Amniotic epithelial cell (primary cell): ENCODE measurements at regions not wholly inside any gene's neighbourhood (a gene's known extent, or its start where the extent isn't known, plus 50 kb on each side); places are given as distances from the start of the nearest gene placed in this dataset.

Experiments
- DNase-seq: peaks from one replicate; pipeline ENCODE4 v3.0.0-alpha.2; 2010; ENCODE audit warnings: low read depth

DNA sequence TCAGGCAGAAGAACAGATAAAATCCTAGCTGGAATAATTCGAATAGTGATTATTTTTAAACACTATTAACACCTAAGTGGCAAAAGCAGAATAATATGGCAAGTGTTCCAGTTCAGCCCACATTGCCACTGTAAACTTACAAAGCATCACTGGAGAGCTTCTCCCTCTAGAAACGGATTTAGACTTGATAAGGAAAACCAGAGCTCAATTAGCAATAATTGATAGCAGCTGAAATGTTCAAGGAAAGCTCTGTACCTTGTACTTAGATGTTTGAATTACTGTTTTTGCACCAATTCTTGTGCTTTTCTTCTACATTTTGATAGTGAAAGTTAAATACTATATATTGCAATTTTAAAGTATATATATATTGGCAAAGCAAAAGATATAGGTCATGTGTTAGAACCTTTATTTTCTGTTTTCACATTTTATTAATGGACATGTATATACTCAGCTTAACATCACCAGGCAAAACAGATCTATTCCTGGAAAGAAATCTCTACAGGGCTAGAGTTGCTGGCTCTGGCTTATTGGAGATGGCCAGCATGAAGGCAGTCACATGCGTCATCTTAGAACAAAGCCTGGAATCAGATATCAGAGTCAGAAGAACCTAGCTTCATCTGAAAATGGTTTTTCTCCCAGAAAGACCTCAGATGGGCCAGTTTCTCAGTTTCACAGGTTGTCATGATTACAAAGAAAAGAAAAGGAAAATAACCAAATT, 149.1 kb upstream of the CTAGE1 start:
- DNase-seq, result no peak

DNA sequence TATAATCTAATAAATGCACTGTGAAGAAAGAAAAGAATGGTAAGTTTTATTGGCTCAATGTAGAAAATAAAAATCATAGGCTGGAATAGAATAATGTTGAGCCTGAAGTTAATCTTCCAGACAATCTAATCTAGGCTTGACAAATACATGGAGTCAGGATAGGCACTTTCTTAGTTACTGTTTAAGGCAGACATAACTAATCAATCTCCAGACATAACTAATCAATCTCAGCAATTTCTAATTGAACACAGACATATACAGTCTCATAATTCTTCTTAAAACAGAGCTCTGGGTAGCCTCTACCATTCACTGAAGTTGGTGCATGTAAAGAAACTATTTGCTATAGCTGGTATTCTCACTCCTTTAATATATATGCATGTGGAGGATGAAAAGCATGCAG, 150.1 kb upstream of the CTAGE1 start:
- no peak for DNase-seq

DNA sequence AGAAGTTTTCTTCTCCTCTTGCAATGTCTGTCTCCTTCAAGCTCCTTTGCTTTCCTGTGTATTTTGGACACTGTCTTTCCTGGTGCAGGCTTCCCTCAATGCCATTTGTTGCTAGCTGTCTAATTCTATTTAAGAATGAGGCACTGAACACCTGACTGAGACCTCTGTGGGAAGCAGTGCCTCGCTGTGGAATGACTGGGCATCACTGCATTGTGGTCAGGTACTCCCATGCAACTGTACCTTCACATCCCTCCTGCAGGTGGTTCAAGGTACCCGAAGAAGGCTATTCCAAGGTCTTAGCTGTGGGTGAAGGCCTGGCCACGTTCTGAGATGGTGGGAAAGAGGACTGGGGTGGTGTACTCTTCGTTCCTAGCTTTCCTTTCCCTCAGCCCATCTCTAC, 152.8 kb upstream of the CTAGE1 start:
- DNase-seq, result no peak

DNA sequence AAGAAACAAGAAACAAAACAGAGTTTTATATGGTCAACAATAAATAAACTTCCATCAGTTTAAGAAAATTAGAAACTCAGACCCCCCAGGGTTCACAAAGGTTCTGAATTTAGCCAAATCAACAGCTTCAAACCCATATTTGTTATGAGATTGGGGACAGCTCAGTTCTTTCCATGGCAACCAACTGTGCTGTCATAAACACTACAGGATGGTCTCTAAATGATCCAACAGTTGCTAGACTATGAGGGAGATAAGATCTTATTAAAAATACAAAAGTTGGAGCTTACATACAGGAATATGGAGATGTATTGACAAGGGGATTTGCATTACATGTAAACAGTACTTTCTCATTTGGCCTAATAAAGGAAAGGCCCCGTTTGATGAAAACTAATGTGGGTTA, 154.6 kb upstream of the CTAGE1 start:
- DNase-seq, result no peak

DNA sequence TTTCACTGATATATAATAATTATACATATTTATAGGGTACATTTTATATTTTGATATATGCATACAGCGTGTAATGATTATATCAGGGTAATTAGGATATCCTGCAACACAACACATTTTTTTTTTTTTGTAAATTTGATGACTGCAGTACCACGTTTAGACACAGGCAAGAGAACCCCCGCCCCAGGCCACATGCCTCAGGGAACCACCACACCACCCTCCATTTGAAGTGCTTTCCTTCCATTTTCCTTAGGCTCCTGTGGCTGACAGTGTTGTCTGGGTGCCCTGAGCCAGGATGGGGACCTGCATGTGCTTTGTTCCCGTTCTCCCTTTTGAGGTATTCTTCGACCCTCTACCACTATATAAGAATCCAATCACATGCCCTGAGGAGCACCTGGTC, 161.6 kb upstream of the CTAGE1 start:
- DNase-seq, result no peak

DNA sequence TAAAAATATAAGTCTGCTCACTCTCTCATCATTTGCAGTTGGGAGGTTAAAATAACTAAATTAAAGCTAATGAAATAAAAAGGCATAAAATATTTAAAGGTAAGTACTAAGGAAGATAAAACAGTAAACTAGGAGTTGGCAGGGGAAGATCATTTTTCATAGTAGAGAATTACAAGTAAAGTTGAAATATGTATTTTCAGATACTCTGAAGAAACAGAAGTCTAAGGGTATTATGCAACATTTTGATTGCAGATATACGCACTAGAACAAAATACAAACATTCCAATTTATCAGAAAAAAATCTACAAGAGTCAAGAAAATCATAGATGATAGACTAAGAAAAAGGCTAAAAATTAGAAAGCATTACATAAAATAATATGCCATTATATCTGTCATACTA, 167.6 kb upstream of the CTAGE1 start:
- peak; percentile 33 for DNase-seq

DNA sequence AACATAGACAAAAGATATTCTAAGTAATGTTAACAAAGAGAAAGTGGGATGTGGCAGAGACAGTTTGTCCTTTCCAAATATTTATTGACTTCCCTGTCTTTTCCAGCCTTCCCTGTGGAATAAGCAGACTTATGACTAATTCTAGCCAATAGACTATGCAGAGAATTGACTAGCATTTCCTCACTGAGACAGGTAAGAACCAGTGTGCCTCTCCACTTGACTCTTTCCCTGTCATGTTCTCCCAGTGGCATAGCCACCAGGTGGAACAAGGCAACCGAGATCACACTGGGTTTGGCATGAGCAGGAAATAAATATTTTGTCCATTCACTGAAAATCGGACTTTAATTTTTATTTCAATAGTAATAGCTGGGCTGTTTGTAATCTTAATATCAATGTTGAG, 168.1 kb upstream of the CTAGE1 start:
- DNase-seq, result no peak

DNA sequence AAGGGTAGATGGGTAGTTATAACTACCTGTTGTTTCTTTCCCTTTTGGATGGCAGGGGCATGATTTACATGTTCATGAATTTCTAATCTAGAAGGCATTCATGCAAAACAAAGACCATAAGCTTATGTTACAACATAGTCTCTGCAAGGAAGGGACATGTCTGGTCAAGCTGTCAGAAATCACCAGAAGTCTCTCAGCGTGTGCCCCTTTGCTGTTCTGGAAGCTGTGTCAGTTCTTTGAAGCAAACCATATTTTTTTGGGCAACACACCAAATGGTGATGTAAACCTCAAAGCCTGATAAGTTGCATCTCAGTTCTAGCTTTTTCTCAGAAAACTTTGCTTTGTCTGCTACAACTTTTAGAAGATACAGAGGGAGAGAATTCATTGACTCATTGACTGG, 173.5 kb upstream of the CTAGE1 start:
- peak; percentile 91 for DNase-seq

DNA sequence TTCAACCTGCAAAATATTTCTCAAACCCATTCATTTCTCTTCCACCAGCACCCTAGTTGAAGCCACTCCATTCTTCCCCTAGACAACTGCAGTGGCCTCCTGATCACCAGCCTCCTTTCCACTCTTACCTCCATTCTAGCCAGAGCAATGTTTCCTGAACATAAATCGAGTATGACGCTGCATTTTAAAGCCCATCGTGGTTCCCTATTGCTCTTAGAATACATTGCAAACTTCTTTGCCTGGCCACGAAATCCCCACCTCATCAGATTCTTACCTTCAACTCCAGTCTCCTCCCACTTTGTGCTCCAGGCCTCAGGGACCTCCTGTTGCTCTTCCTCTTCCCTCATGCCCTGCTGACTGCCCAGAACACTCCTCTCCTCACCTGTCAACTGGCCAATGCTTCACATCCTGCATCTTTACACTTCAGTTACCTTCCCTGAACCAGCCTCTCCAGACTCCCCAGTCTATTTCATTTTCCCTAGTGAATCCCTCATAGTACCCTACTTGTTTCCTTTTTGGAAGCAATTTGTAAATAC, 176.5 kb upstream of the CTAGE1 start:
- no peak for DNase-seq

DNA sequence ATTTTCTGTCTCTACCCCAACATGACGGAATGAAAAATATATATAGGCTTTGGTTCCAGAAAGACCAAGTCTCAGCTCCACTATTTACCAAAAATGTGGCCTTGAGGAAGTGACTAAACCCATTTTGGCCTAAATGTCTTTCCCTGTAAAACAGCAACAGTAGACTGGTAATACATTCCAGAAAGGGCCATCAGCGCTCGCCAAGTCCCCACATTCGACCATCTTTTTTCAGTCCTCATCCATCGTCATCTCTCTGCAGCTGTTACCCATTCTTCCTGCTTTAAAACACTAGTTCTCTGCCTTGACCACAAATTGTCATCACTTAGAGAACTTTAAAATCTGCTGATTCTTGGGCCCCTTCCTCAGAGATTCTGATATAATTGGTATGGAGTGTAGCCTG, 183.8 kb upstream of the CTAGE1 start:
- no peak for DNase-seq

DNA sequence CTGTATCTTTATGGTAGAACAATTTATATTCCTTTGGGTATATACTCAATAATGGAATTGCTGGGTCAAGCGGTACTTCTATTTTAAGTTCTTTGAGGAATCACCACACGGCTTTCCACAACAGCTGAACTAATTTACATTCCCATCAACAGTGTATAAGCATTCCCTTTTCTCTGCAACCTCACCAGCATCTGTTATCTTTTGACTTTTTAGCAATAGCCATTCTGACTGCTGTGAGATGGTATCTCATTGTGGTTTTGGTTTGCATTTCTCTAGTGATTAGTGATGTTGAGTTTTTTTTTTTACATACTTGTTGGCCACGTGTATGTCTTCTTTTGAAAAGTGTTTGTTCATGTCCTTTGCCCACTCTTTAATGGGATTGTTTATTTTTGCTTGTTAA, 184.7 kb upstream of the CTAGE1 start:
- peak; percentile 90 for DNase-seq

DNA sequence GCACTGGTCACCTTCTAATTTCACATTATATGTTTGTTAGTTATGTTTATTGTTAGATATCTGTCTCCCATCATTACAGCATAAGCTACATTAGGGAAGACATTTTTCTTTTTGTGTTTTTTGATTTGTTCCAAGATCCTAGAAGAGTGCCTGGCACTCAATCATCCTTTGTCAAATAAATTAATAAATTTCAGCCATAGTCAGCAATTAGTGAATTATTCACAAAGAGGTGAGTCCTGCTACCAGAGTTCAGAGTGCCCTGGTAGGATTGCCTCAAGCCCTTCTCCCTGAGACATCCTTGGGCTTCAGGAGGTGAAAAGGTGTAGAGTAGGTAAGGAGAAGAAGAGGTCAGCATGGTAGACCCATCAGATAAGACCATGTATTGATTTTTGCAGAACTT, 186.2 kb upstream of the CTAGE1 start:
- no peak for DNase-seq

DNA sequence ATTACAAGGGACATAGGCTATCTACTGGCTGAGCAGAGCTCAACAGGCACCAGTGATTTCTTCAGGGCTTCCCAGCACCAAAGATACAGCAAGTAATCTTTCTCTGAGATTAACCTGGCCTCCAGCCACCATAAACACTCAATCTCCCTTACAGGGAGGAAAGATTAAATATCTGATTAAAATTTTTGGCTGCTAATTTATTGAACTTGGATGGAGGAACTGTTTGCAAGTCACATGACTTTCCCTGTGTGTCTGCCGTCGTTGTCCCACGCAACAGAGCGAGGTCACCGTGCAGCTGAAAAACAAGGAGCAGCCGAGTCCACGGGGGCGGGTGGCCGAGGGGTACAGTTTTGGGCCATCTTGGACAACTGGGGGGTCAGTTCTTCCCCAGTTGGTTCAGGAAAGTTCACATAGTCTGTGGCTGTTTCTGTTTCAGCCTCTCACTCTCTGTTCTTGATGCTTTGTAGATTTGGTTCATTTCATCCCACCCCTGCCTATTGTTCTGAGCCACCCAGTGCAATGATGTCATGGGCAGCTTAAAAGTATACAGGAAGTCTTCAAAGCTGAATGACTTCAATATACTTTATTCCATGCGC, 186.8 kb upstream of the CTAGE1 start:
- DNase-seq, result peak; percentile 40

DNA sequence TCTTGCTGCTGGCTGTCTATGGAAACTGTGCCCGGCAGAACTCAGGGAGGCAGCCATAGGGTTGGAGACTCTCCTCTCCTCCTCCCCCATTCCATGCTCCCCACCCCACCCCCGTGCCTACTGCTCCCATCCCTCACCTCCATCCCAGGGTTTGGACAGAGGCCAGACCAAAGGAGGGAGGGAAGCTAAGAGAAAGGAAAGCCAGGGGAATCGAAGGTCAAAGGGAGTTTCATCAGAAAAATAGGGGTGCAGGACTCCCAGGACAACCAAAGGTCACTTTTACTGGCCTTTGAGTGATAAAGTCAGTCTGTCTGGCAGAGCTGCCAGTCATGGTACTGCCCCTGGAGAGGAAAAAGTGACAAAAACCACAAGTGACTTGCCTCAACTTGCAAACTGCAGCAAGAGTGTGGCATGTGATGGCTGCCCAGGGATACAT, 187.3 kb upstream of the CTAGE1 start:
- DNase-seq, result peak; percentile 66

DNA sequence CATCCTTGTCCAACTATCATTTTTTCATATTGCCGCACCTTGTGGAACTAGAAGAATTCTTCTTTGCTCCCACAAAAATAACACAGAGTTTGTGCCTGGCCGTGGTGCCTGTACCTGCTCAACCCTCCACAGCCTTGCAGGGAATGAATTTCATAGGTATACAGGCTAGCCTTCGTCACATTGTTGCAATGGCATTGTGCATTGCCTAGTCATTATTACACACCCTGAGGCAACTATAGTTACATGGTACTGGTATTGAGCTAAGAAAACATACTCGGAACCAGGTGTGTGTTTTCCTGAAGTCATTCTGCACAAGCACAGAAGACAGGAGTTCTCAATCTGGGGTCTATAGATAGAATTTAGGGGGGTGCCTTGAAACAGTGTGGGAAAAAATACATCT, 188.0 kb upstream of the CTAGE1 start:
- DNase-seq, result no peak

DNA sequence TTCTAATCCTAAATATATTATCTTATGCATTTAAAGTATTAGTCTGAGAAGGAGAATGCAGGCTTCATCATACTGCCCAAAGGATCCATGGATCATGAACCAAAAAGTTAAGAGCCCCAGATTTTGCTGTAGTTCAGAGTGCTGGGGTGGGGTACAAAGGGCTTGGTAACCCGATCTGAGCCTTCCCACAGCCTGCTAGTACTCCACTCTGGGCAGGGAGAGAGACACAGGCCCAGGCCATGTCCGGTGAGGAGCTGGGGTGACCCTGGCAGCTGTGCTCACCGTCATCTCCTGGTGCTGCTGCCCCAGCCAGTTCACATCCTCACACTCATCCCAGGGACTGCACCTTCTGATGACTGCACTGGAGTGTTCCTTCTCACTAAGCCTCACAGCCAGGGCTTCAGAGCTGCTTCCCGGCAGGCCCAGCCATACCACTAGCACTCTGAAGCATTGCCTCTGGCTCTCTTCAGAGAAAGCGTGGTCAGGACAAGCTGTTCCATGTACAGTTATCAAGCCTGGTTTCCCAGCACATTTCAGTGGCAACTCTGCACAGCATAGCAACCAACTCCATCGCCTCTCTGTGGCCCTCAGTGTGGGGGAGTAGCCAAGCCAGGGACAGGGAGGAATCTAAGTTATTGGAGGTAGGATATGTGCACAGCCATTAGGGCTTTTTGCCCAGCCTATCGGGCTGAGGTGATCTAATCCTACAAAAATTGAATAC, 189.0 kb upstream of the CTAGE1 start:
- DNase-seq, result peak; percentile 95

DNA sequence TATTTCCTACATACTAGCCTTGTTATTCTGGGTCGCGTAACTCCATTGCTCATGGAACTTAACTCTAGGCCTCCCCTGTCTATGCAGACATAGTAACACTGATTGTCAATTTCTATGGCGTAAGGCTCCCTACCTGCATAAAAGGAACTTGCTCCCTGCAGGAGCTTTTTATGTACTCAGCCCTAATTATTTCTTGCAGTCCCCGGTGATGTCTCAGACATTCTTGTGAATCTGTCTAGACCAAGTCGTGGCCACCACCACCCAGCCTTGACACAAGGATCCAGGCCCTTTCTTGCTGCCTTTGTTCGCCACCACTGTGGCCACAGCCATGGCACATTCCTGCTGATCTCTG, 189.5 kb upstream of the CTAGE1 start:
- no peak for DNase-seq

DNA sequence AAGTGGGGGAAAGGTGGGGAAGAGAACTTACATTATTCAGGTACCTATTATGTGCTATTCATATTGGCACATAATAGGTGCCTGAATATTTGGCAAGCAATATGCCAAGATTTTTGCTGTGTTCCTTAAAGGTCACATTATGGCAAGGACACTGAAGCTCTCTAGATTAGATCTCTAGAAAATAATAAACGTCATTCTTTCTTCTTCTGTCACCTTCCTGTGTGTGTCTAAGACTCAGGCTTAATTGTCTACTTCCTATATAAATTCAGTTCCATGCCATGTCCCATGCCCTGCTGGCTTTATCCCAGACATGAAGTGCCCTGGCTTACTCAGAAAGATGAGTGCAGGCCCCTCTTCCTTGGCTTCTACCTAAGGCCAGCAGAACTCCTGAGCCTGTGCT, 191.1 kb upstream of the CTAGE1 start:
- no peak for DNase-seq

DNA sequence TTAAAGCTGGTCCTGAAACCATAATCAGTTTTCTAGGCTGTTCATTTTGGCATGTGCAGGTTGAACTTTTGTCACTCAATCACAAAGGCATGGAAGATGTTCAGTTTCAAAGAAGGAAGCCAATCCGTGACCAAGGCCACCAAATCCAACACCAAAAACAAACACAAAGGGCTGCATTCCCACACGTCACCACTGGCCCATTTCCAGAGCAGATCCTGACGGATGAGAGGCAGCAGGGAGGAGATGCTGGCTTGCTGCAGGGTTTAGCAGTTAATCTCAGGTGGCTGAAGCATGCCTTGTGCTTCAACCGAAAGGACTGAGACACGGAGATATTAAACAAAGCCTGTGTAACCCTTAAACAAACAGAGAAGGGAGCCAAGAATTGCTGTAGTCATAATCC, 191.9 kb upstream of the CTAGE1 start:
- DNase-seq, result peak; percentile 44

DNA sequence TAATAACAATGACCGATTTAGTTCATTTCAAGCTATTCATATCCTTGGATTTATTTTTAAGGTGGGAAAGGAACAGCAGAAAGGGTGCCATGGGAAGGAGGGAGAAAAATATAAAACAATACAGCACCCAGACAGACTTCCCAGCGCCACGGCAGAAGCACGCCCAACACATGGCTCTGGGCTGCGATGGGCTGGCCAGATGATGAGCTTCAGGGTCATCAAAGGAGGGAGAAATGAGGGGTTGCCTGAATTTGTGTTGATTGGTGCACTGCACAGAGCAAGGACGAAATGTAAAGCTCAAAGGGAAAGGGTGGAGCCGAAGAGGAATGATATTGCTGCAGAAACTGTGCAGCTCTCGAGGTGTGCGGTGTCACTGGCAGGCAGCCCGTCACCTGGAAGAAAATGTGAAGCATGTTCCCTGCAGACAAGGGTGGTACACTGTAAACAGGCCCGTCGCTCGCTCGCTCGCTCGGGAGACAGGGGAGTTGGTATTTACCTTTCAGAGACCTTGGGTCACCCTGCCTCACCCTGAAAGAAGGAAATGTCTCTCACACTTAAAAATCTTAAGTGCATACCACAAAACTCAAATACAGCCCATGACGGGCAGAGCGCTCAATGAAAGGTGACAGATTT, 195.5 kb upstream of the CTAGE1 start:
- DNase-seq, result no peak

DNA sequence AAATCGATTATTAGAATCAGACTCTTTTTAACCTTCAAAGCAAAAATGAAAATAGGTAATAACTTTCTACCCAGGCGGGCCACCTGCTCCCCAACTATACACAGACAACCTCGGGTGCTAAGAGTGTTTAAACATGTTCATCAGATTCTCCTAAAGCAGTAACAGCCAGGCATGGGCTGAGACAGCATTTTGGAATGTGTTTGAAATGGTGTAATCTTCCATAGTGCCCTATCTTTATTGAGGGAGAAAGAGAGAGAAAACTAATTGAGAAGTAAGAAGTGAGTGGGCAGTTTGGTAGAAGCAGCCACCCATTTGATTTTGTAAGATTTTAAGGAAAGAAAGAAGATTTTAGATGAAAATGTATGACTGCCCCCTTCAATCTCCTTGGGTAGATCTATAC, 196.1 kb upstream of the CTAGE1 start:
- peak; percentile 77 for DNase-seq

DNA sequence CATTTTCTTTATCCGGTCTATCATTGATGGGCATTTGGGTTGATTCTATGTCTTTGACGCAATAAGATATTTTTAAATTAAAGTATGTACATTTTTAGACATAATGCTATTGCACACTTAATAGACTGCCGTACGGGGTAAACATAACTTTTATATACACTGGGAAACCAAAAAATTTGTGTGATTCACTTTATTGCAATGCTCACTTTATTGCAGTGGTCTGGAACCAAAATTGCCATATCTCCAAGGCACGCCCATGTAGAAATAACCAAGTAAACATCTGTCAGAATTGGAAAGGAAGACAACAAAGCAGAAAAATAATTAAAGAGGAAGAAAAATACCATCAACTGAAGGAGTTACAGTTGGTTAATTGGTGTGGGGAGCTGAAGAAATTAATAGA, 205.8 kb upstream of the CTAGE1 start:
- no peak for DNase-seq

DNA sequence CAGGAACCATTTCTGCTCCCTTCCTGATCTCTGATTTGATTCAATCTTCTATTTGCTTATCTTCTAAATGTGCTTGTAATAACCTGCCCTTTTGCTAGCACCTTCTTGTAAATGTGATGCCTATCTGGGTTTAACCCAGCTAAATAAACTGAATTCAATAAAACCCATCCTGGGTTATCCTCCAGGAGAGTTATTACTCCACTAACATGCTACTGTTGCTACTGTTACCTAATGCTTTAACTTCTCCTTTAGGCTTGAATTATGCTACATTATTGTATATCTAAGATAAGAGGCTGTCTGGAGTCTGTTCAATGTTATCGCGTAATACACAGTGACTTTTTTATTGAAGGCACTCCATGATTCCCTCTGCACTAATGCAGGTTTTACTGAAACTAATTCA, 206.5 kb upstream of the CTAGE1 start:
- no peak for DNase-seq
